CD4-positive, alpha-beta T cell treated with Interleukin-17A for 1 hour (primary cell): ENCODE measurements at regions not wholly inside any gene's neighbourhood (a gene's known extent, or its start where the extent isn't known, plus 50 kb on each side); places are given as distances from the start of the nearest gene placed in this dataset.
"Not testable (repeated sequence)": the region's sequence is repeated elsewhere in the genome, so short reads cannot be mapped to it uniquely, and the experiment has no call there.

ENCODE experiments used
- DNase-seq: peaks from one replicate; pipeline ENCODE4 v3.0.0-alpha.2; 2020

DNA sequence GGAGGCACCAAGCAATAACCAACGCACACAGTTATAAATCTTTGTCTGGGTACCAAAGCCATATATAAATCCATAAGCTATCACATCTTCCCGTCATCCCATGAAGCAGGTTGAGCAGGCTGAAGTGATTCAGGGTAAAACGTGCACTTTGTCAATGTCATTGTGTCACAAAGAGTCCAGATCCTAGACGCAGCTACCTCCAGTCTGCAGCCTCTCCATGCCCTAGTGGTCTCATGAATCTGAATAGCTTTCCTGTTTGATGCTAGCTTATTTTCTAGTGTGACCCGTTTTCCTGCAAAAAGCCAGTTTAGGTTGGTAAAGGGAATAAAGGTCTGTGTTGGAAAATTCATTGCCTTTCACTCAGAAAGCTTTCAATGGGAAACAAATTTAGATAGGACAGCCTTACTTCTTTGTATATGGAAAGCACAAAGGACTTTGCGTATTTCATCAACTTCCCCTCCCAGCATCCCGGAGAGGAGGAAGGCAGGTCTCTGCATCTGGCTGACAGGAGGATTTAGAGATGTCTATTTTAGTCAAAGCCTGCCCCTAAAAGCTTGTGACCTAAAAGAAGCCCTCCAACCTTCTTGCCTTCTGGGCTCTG is 222.3 kb upstream of the ARL4C start:
- no peak for DNase-seq

GRCh38 chr2:234716271-234716670 is 219.4 kb upstream of the ARL4C start:
- DNase-seq: no peak

- DNase-seq: no peak
Measured at GRCh38 chr2:234715671-234716250, 218.9 kb upstream of the ARL4C start.

DNA sequence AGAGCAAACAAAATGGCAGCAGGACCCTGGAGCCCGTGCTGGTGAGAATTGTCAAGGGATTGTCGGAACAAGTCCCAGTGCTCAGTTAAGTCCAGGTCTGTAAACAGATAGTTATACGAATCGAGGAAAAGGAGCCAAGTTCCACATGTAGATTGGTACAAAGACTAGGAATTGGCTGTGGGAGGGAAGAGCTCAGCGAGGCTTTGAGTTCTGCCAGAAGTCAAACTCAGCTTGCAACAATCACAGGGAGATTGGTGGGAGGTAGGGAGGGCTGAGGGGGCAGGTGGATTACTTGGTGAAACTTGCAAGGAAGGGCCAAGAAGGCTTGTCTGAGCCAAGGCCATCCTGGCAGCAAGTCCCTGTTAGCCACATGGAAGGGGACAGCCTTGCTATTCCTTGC is 217.8 kb upstream of the ARL4C start:
- DNase-seq: no peak

GRCh38 chr2:234712421-234712935 is 215.6 kb upstream of the ARL4C start:
- DNase-seq: no peak

- no peak for DNase-seq
Measured at GRCh38 chr2:234711308-234711707, 214.4 kb upstream of the ARL4C start.

- DNase-seq: no peak
Measured at GRCh38 chr2:234710587-234710986, 213.7 kb upstream of the ARL4C start.

GRCh38 chr2:234710066-234710465 is 213.2 kb upstream of the ARL4C start:
- DNase-seq: no peak

DNA sequence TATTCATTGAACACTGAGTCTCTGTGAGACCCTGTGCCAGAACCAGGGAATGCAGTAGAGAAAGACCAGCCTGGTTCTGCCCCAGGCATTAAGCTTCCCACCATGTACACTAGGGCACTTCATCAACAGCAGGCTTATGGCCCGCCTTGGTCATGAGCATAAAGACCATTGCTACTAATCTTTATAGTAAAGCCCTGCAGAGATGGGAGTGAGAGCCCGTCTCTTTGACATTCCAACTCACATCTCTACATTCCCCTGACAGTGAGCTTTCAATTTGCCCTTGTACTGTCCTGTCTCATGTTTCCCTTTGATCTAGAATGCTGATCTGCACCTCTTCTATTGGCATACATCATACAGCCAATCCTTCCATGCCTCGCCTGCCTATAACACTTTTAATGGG is 211.8 kb upstream of the ARL4C start:
- DNase-seq: no peak

GRCh38 chr2:234708091-234708683 is 211.3 kb upstream of the ARL4C start:
- DNase-seq: no peak

DNA sequence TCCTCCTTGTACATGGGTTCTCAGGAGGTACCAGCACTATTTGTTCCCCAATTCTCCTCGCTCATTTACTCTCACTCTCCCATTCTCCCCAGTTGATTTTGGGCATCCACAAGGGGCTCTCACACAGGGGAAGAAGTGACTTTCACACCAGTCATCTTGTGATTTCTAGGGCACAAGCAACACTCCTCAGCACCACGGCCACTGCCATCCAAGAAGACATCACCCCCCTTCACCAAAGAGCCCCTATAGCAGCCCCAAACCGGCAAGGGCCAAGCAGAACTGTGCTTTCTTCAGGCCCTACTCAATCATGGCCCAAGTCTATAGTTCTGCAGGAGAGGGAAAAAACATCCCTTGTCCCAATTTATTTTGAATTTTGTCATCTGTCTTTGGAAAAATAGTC is 209.2 kb upstream of the ARL4C start:
- DNase-seq: no peak

- DNase-seq: no peak
Measured at GRCh38 chr2:234705108-234705507, 208.2 kb upstream of the ARL4C start.

- no peak for DNase-seq
Measured at GRCh38 chr2:234703258-234703657, 206.4 kb upstream of the ARL4C start.

- no peak for DNase-seq
Measured at GRCh38 chr2:234702731-234703225, 205.9 kb upstream of the ARL4C start.

GRCh38 chr2:234701841-234702240 is 205.0 kb upstream of the ARL4C start:
- no peak for DNase-seq

GRCh38 chr2:234701421-234701820 is 204.5 kb upstream of the ARL4C start:
- DNase-seq: no peak

- no peak for DNase-seq
Measured at GRCh38 chr2:234699456-234699855, 202.6 kb upstream of the ARL4C start.

GRCh38 chr2:234697300-234697876 is 200.5 kb upstream of the ARL4C start:
- not testable (repeated sequence) for DNase-seq

GRCh38 chr2:234695981-234696380 is 199.1 kb upstream of the ARL4C start:
- DNase-seq: no peak

DNA sequence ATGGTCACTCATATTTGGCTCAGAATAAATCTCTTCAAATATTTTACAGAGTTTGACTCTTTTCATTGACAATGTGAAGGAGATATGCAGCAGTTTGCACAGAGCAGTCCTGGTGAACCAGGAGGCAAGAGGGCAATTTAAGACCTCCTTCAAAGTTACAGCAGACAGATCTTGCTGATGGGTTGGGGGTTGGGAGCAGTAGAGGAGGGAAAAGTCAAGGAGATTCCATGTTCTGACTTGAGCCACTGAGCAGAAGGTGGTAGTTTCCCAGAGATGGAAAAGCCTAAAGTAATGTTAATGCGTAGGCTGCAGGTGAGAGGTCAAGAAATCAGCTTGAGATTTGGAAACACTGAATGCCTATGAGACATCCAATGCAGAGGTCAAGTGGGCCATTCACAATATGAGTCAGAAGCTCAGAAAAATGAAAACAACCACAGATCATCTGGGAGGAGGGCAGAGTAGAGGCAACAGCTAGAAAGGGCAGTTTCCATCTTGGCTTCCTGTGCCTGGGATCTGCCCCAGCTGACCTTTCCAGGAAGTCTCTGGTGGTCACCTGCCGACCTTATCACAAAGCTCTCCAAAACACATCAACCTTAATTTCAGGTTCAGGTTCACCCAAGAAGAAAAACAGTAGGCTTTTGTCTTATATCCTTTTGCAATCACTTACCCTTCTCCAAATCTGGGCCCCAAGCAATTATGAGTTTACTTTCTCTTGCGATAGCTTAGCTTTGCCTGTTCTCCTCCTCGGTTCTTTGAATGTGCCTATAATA is 197.5 kb upstream of the ARL4C start:
- no peak for DNase-seq

GRCh38 chr2:234693681-234694190 is 196.9 kb upstream of the ARL4C start:
- DNase-seq: not testable (repeated sequence)

DNA sequence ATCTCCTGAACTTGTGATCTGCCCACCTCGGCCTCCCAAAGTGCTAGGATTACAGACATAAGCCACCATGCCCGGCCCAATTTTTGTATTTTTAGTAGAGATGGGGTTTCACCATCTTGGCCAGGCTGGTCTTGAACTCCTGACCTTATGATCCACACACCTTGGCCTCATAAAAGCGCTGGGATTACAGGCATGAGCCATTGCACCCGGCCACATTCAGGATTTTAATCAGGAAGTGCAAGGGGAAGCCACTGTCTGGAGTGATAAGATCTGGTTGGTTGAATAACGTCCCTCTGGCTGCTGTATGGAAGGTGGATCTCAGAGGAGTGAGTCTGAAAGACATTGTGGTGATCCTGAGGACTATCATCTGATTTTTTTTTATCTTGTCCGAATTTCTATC is 196.3 kb upstream of the ARL4C start:
- not testable (repeated sequence) for DNase-seq
